ENCODE measurements at regions not wholly inside any gene's neighbourhood (a gene's known extent, or its start where the extent isn't known, plus 50 kb on each side); places are given as distances from the start of the nearest gene placed in this dataset.

DNA sequence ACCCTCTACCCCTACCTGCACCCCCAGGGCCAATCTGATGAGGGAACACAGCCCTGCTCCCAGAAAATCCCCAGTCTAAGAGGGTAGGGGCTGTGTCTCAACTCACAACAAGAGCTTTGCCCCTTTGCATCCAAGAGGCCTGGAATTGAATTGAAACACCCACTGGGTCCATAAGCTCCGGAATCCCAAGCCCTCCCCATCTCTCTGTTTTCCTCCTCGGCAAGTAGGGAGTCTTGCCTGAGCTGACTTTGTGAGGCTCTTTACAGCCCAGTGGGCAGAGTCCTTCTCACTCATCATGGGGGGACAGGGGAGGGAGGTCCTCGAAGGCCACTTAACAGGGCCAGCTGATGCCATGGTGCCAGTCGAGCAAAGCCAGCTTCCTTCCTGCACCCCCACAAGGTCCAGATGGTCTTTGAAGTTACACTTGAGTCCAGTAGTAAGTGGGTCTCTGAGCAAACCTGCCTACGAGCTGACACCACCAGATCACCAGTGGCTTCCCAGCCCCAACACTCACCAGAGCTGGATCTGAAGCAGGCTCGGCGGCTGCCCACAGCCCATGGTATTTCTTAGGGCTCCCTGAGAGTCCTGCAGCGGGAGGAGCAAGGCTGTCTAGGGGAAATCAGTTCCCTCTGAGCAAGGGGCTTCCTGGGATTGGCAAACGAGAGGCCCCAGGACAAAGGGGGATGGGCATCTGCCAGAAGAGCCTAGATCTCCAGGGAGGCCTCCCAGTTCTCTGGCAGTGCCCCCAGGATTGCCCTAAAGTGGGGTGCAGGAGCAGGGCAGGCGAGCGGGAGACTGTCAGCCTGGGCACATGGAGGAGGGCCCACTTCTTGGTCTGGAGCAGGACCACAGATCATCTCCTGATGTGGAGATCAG lies 144.5 kb downstream of the VEGFA start (continued):
- TF ChIP-seq, protein P1, sequence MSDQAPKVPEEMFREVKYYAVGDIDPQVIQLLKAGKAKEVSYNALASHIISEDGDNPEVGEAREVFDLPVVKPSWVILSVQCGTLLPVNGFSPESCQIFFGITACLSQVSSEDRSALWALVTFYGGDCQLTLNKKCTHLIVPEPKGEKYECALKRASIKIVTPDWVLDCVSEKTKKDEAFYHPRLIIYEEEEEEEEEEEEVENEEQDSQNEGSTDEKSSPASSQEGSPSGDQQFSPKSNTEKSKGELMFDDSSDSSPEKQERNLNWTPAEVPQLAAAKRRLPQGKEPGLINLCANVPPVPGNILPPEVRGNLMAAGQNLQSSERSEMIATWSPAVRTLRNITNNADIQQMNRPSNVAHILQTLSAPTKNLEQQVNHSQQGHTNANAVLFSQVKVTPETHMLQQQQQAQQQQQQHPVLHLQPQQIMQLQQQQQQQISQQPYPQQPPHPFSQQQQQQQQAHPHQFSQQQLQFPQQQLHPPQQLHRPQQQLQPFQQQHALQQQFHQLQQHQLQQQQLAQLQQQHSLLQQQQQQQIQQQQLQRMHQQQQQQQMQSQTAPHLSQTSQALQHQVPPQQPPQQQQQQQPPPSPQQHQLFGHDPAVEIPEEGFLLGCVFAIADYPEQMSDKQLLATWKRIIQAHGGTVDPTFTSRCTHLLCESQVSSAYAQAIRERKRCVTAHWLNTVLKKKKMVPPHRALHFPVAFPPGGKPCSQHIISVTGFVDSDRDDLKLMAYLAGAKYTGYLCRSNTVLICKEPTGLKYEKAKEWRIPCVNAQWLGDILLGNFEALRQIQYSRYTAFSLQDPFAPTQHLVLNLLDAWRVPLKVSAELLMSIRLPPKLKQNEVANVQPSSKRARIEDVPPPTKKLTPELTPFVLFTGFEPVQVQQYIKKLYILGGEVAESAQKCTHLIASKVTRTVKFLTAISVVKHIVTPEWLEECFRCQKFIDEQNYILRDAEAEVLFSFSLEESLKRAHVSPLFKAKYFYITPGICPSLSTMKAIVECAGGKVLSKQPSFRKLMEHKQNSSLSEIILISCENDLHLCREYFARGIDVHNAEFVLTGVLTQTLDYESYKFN (CRISPR knock-in tag; conservative IDR thresholded peaks at IDR 0.05), result no peak
- TF ChIP-seq ATAD3A (CRISPR knock-in tag; IDR thresholded peaks at IDR 0.05) (no peak), KAT2B (IDR thresholded peaks at IDR 0.05; ENCODE audit: borderline replicate concordance, low read depth, low read length) (no peak), ZSCAN25 (CRISPR knock-in tag; IDR thresholded peaks at IDR 0.05) (peak; percentile 28; the same call in 1 of the 2 replicates), IKZF4 (CRISPR knock-in tag; IDR thresholded peaks at IDR 0.05; ENCODE audit: borderline replicate concordance, low read depth, not compliant biosample characterization) (peak; percentile 39), ZNF432 (CRISPR knock-in tag; IDR thresholded peaks at IDR 0.05; ENCODE audit: borderline replicate concordance) (no peak), ZNF703 (CRISPR knock-in tag; IDR thresholded peaks at IDR 0.05; ENCODE audit: borderline replicate concordance) (no peak), NKX3-1 (CRISPR knock-in tag; IDR thresholded peaks at IDR 0.05) (no peak), STAG1 (CRISPR knock-in tag; IDR thresholded peaks at IDR 0.05) (no peak), EHMT2 (IDR thresholded peaks at IDR 0.05; ENCODE audit: borderline replicate concordance, low read depth, low read length) (no peak), ZSCAN22 (CRISPR knock-in tag; IDR thresholded peaks at IDR 0.05) (no peak), EEA1 (CRISPR knock-in tag; IDR thresholded peaks at IDR 0.05; ENCODE audit: borderline replicate concordance) (no peak)
- TF ChIP-seq, protein P2, sequence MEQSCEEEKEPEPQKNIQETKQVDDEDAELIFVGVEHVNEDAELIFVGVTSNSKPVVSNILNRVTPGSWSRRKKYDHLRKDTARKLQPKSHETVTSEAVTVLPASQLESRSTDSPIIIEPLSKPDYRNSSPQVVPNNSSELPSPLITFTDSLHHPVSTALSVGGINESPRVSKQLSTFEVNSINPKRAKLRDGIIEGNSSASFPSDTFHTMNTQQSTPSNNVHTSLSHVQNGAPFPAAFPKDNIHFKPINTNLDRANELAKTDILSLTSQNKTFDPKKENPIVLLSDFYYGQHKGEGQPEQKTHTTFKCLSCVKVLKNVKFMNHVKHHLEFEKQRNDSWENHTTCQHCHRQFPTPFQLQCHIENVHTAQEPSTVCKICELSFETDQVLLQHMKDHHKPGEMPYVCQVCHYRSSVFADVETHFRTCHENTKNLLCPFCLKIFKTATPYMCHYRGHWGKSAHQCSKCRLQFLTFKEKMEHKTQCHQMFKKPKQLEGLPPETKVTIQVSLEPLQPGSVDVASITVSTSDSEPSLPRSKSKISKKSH (CRISPR knock-in tag; IDR thresholded peaks at IDR 0.05; ENCODE audit: borderline replicate concordance), result peak; percentile 81
- TF ChIP-seq, protein P3, sequence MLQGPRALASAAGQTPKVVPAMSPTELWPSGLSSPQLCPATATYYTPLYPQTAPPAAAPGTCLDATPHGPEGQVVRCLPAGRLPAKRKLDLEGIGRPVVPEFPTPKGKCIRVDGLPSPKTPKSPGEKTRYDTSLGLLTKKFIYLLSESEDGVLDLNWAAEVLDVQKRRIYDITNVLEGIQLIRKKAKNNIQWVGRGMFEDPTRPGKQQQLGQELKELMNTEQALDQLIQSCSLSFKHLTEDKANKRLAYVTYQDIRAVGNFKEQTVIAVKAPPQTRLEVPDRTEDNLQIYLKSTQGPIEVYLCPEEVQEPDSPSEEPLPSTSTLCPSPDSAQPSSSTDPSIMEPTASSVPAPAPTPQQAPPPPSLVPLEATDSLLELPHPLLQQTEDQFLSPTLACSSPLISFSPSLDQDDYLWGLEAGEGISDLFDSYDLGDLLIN (CRISPR knock-in tag; IDR thresholded peaks at IDR 0.05; ENCODE audit: borderline replicate concordance), result no peak
- TF ChIP-seq, protein P4, sequence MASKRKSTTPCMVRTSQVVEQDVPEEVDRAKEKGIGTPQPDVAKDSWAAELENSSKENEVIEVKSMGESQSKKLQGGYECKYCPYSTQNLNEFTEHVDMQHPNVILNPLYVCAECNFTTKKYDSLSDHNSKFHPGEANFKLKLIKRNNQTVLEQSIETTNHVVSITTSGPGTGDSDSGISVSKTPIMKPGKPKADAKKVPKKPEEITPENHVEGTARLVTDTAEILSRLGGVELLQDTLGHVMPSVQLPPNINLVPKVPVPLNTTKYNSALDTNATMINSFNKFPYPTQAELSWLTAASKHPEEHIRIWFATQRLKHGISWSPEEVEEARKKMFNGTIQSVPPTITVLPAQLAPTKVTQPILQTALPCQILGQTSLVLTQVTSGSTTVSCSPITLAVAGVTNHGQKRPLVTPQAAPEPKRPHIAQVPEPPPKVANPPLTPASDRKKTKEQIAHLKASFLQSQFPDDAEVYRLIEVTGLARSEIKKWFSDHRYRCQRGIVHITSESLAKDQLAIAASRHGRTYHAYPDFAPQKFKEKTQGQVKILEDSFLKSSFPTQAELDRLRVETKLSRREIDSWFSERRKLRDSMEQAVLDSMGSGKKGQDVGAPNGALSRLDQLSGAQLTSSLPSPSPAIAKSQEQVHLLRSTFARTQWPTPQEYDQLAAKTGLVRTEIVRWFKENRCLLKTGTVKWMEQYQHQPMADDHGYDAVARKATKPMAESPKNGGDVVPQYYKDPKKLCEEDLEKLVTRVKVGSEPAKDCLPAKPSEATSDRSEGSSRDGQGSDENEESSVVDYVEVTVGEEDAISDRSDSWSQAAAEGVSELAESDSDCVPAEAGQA (IDR thresholded peaks at IDR 0.05; ENCODE audit: low read depth), result no peak
- TF ChIP-seq, protein P4 (CRISPR knock-in tag; IDR thresholded peaks at IDR 0.05; ENCODE audit: borderline replicate concordance), result no peak
